MM.1S (cell line): ENCODE measurements at regions not wholly inside any gene's neighbourhood (a gene's known extent, or its start where the extent isn't known, plus 50 kb on each side); places are given as distances from the start of the nearest gene placed in this dataset.

Source experiments
- CTCF ChIP-seq: fragments of 300-600 bp; sonication (generic); IDR thresholded peaks from 2 replicates; pipeline ENCODE4 v1.5.1; 2016; ENCODE audit warnings: antibody characterized with exemption, low read length, mixed read lengths
- EZH2 ChIP-seq: fragments of 300-600 bp; sonication (generic); optimal IDR thresholded peaks from 2 replicates; pipeline ENCODE3; 2017; ENCODE audit warnings: low read depth, mild to moderate bottlenecking, antibody characterized with exemption, low read length, mixed read lengths
- EZH2phosphoT487 ChIP-seq: fragments of 300-600 bp; sonication (generic); IDR thresholded peaks from 2 replicates; pipeline ENCODE4 v1.6.1; 2018; ENCODE audit warnings: antibody characterized with exemption, low read length

GRCh38 chr16:73732681-73733080 is 563.9 kb upstream of the PSMD7 start:
- no peak for TF ChIP-seq CTCF
- no peak for TF ChIP-seq EZH2
- no peak for TF ChIP-seq EZH2phosphoT487
